ENCODE measurements at regions not wholly inside any gene's neighbourhood (a gene's known extent, or its start where the extent isn't known, plus 50 kb on each side); places are given as distances from the start of the nearest gene placed in this dataset.

DNA sequence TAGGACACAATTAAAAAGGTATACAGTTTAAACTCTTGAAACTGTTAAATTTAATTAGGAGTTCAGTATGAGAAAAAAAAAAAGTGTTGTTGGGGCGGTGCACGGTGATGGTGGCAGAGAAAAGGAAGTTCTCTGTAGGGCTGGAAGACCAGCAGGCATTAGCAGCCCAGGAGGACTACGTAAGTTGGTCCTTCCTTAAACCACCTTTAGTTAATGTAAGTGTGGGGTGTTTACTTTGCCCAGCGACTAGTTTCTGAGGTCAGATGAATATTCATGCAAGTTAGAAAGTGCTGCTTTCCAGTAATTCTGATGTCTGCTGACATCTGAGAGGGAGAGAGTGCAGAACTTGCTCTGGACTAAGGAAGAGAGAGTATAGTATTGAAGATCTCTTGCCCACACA, 54.9 kb downstream of the NKX2-1 start:
- no peaks in the 10 kb centered on the region for H3K9me3 Mint-ChIP-seq
- H3K4me1 Mint-ChIP-seq: no peaks in the 10 kb centered on the region
- H3K4me3 Mint-ChIP-seq: no peak overlapping the region
- peaks cover 11% of the 10 kb centered on the region for H3K27me3 Mint-ChIP-seq
- H3K36me3 Mint-ChIP-seq (ENCODE audit: insufficient read depth): no peaks in the 10 kb centered on the region
- no peak for DNase-seq (ENCODE audit: low spot score in 2 of 2)
- no peak overlapping the region for H3K27ac Mint-ChIP-seq (ENCODE audit: low read depth)
- ATAC-seq (replicated peaks; ENCODE audit: extremely low read depth, poor library complexity, severe bottlenecking): no peak

DNA sequence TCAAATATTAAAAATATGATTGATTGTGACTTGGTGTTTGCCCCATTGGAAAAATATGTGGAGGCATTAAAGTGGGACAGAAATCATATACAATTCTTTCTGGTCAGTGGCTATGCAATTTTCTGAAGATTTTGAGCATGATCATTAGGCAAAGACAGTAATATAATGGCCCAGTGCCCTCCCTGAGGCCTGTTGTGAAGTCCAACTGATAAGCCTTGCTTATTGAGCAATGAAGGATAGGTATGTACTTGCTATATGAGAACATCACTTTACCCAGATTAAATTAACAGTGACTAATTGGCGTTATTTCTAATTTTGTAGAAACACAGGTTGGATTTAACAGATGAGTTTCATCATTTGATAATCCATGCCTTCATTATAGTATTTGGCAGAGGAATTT, 57.1 kb downstream of the NKX2-1 start:
- no peak for ATAC-seq (replicated peaks; ENCODE audit: extremely low read depth, poor library complexity, severe bottlenecking)
- H3K9me3 Mint-ChIP-seq: no peaks in the 10 kb centered on the region

DNA sequence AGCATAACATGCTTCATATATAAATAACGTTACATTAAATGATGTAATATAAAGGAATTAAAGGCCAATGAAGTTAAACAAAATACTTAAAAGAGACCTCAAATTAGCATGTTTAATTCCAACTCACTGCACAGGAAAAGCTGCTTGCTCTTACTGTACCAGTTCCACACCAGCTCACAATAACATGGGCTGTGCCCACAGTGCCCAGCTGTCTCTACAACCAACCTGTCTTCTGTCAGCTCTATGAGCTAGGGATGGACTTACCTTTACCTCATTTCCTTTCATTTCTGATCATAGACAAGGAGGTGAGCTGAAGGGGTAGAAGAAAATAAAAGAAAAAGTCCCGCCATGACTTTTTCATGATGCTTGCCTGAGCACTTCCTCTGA, 64.8 kb downstream of the NKX2-1 start:
- H3K4me3 Mint-ChIP-seq: no peak overlapping the region
- no peak overlapping the region for H3K27ac Mint-ChIP-seq (ENCODE audit: low read depth)

More for the DNA sequence above, 57.1 kb downstream of the NKX2-1 start:
- Mint-ChIP-seq H3K4me1 (no peaks in the 10 kb centered on the region), H3K27me3 (peaks cover 26% of the 10 kb centered on the region), H3K36me3 (ENCODE audit: insufficient read depth) (no peaks in the 10 kb centered on the region), H3K27ac (ENCODE audit: low read depth) (no peak overlapping the region), H3K4me3 (no peak overlapping the region)
- no peak for DNase-seq (ENCODE audit: low spot score in 2 of 2)

DNA sequence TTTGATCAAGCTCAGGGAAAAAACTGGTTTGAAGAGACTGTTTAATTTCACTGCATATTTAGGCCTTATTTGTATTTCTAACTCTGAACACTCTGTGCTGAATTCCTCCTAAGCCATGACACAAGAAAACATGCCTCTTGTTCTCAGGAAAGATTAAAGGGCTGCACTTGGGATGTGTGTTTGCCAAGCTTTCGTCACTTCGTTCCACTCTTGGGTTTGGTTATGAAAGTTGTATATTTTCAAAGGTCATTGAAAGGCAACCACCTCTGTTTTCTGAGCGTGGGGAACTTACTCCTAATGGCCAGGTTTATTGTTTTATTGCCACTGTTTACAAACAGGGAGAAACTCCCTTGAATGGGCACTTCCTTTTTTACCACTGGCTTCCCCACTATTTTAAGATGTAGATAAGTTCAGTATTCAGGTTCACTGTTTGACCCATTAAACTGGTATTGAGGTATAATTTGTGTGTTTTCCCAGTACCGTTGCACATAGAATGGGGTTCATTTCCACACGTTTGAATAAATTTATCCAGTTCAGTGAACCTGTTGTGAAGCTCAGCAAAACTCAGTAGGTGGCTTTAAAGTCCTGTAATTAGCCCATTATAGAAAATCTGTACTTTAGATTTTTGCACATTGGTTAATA, 65.3 kb downstream of the NKX2-1 start:
- no peak for ATAC-seq (replicated peaks; ENCODE audit: extremely low read depth, poor library complexity, severe bottlenecking)
- H3K4me3 Mint-ChIP-seq: no peak overlapping the region
- H3K27me3 Mint-ChIP-seq: peaks cover 14% of the 10 kb centered on the region
- no peak for DNase-seq (ENCODE audit: low spot score in 2 of 2)
- H3K27ac Mint-ChIP-seq (ENCODE audit: low read depth): no peak overlapping the region
- no peaks in the 10 kb centered on the region for H3K36me3 Mint-ChIP-seq (ENCODE audit: insufficient read depth)
- H3K4me1 Mint-ChIP-seq: no peaks in the 10 kb centered on the region
- no peaks in the 10 kb centered on the region for H3K9me3 Mint-ChIP-seq

More for the DNA sequence above, 64.8 kb downstream of the NKX2-1 start:
- Mint-ChIP-seq H3K4me1 (no peaks in the 10 kb centered on the region), H3K27me3 (peaks cover 19% of the 10 kb centered on the region), H3K36me3 (ENCODE audit: insufficient read depth) (no peaks in the 10 kb centered on the region), H3K9me3 (no peaks in the 10 kb centered on the region)
- DNase-seq (ENCODE audit: low spot score in 2 of 2) (no peak), ATAC-seq (replicated peaks; ENCODE audit: extremely low read depth, poor library complexity, severe bottlenecking) (no peak)

DNA sequence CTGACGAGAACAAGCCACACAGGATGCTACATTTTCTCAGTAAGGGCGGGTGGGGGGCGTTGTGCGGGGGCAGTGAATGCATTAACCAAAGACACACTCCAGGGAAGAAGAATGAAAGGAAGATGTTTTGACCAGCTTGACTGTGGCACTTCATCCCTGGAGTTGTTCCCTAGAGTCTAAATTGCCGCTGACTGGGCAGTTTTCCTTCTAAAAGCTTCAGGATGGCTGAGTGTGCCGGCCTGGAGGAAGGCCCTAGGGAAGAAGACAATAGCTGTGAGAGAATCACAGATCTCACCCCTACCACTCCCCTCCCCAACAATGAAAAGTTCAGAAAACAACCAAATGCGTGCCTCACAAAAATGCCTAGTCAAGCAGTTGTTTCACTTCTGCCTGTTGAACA, 67.2 kb downstream of the NKX2-1 start:
- no peak for ATAC-seq (replicated peaks; ENCODE audit: extremely low read depth, poor library complexity, severe bottlenecking)
- Mint-ChIP-seq H3K4me3 (no peak overlapping the region), H3K27ac (ENCODE audit: low read depth) (no peak overlapping the region), H3K27me3 (peaks cover 4% of the 10 kb centered on the region), H3K9me3 (no peaks in the 10 kb centered on the region), H3K36me3 (ENCODE audit: insufficient read depth) (no peaks in the 10 kb centered on the region), H3K4me1 (no peaks in the 10 kb centered on the region)
- DNase-seq (ENCODE audit: low spot score in 2 of 2): no peak

DNA sequence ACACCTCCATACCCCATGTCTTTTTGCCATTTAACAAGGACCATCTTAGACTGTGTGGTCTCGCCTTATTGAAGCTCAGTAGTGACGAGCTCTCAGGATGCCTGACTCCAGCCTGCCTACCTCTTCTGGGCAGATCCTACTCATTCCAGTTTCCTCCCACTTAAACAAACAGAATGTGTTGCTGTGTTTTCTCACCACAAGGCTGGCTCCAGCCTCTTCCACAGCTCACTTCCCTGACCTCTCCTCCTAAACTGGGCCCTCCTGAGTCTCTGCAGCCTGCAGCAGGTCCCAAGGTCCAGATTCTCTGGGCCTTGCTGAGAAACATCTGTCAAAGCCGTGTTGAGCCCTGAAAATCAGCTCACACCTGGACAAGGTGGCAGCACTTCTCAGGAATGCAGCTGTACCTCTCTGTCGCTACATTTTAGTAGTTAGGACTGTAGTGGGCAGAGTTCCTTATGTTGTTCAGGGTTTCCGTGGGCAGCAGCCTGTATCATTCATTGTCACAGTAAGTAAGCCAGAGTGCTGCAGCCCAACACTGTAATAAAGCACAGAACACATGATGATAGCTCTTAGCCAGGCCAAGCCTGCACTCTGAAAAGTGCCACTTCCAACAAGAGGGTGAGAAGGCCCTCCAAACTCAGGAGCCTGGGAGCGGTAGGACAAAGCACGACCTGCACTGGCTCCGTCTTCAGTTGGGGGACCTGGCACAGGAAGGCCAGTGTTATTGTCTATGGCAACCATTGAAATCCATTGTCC, 68.5 kb downstream of the NKX2-1 start:
- H3K27ac Mint-ChIP-seq (ENCODE audit: low read depth): no peak overlapping the region
- H3K4me3 Mint-ChIP-seq: no peak overlapping the region
- H3K36me3 Mint-ChIP-seq (ENCODE audit: insufficient read depth): no peaks in the 10 kb centered on the region
- ATAC-seq (replicated peaks; ENCODE audit: extremely low read depth, poor library complexity, severe bottlenecking): no peak
- H3K9me3 Mint-ChIP-seq: no peaks in the 10 kb centered on the region
- DNase-seq (ENCODE audit: low spot score in 2 of 2): no peak
- H3K27me3 Mint-ChIP-seq: no peaks in the 10 kb centered on the region
- no peaks in the 10 kb centered on the region for H3K4me1 Mint-ChIP-seq

DNA sequence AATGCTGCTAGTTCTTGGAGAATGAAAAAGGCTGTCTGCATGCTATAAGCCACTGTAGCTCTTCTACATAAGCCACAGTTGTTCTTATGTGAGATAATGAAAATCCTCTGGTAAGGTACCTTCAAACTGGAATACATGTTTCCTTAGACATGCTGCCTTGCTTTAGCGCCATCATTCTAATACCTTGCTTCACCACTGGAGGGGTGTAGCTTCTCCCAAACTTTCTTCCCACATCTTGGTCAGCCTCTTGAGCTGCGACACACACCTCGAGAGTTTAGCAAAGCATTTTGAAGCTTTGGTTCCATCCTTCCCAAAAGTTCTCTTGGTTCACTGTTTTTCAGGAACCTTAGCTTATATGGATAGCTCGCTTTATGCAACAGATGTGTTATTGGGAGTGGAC, 69.5 kb downstream of the NKX2-1 start:
- Mint-ChIP-seq H3K27me3 (no peaks in the 10 kb centered on the region), H3K4me3 (no peak overlapping the region), H3K36me3 (ENCODE audit: insufficient read depth) (no peaks in the 10 kb centered on the region), H3K4me1 (no peaks in the 10 kb centered on the region), H3K27ac (ENCODE audit: low read depth) (no peak overlapping the region), H3K9me3 (no peaks in the 10 kb centered on the region)
- ATAC-seq (replicated peaks; ENCODE audit: extremely low read depth, poor library complexity, severe bottlenecking) (no peak), DNase-seq (ENCODE audit: low spot score in 2 of 2) (no peak)

DNA sequence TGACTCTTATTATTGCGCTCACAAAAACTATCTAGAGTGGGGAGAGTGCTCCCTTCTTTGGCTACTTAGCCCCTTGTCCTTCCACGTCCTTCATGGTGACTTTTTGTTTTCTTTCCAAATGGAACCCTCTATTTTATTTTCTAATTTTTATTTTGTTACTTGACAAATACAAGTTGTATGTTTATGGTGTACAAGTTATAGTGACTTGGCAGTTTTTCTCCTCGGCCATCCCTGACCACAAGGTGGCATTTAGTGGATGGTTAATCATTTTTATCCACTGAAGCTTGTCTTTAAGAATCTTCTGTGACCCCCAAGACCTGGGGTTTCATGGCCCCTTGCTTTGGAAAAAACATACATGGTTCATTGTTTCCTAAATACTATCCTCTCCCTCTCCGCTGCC, 70.1 kb downstream of the NKX2-1 start:
- no peak overlapping the region for H3K4me3 Mint-ChIP-seq
- no peaks in the 10 kb centered on the region for H3K4me1 Mint-ChIP-seq
- H3K27me3 Mint-ChIP-seq: no peaks in the 10 kb centered on the region
- ATAC-seq (replicated peaks; ENCODE audit: extremely low read depth, poor library complexity, severe bottlenecking) (no peak), DNase-seq (ENCODE audit: low spot score in 2 of 2) (no peak)
- no peak overlapping the region for H3K27ac Mint-ChIP-seq (ENCODE audit: low read depth)
- no peaks in the 10 kb centered on the region for H3K9me3 Mint-ChIP-seq
- no peaks in the 10 kb centered on the region for H3K36me3 Mint-ChIP-seq (ENCODE audit: insufficient read depth)

DNA sequence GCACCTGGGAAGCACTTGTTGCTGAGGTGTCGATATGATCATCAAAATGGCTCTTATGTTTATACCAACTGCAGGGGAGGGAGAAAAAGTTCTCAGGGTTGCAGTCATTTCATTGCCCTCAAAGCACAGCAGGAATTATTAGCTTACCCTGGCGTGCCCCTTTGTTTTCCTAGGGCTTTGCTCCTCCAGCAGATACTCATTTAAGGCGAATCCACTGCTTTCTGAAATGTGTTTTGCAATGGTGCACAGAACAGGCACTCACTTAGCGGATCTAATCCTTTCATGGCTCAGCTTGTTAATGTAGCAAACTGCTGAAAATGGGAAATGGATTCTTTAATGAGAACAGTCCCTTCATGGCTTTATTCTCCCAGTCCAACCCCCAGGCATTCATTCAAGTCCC, 76.7 kb downstream of the NKX2-1 start:
- H3K36me3 Mint-ChIP-seq (ENCODE audit: insufficient read depth): no peaks in the 10 kb centered on the region
- no peak for DNase-seq (ENCODE audit: low spot score in 2 of 2)
- H3K9me3 Mint-ChIP-seq: no peaks in the 10 kb centered on the region
- no peaks in the 10 kb centered on the region for H3K4me1 Mint-ChIP-seq
- ATAC-seq (replicated peaks; ENCODE audit: extremely low read depth, poor library complexity, severe bottlenecking): no peak
- H3K27me3 Mint-ChIP-seq: peaks cover 27% of the 10 kb centered on the region
- H3K27ac Mint-ChIP-seq (ENCODE audit: low read depth): no peak overlapping the region
- no peak overlapping the region for H3K4me3 Mint-ChIP-seq

DNA sequence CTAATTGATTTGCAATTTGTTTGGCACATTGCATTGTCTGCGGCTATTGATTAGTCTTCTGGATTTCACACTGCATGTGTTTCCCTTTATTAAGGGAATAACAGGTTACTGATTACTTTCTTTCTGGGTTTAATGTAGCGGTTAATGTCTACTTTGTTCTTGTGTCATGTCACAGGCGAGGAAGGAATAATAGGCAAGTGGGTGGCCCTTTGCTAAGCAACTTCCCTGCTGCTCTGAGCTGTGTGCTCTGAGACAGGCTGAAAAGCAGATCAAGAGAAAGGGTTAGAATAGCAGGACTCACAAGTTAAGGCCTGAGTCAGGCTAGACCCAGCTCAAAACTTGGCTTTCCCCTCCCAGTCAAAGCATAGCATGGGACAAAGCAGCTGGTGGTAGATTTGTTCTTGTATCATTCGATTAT, 77.2 kb downstream of the NKX2-1 start:
- ATAC-seq (replicated peaks; ENCODE audit: extremely low read depth, poor library complexity, severe bottlenecking) (no peak), DNase-seq (ENCODE audit: low spot score in 2 of 2) (no peak)
- peaks cover 27% of the 10 kb centered on the region for H3K27me3 Mint-ChIP-seq
- H3K9me3 Mint-ChIP-seq: no peaks in the 10 kb centered on the region
- H3K4me1 Mint-ChIP-seq: no peaks in the 10 kb centered on the region
- H3K4me3 Mint-ChIP-seq: no peak overlapping the region
- H3K36me3 Mint-ChIP-seq (ENCODE audit: insufficient read depth): no peaks in the 10 kb centered on the region
- H3K27ac Mint-ChIP-seq (ENCODE audit: low read depth): no peak overlapping the region

DNA sequence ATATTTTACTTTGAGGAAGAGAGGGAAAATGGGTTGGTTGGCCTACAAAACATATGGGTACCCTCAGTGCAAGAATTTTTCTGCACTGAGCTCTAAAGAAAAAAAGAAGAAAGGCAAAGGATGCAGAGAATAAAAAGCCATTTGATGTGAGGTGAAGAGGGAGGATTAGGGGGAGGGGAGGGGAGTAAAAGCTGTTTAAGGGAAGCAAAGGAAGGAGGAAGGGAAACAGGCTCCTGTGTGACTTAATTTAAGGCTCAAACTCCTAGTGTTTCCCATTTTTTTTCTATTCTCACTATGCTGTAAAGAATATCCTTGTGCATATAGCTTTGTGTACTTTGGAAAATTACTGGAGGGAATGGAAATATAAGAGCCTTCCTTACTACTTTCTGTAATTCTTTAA, 78.7 kb downstream of the NKX2-1 start:
- peaks cover 27% of the 10 kb centered on the region for H3K27me3 Mint-ChIP-seq

DNA sequence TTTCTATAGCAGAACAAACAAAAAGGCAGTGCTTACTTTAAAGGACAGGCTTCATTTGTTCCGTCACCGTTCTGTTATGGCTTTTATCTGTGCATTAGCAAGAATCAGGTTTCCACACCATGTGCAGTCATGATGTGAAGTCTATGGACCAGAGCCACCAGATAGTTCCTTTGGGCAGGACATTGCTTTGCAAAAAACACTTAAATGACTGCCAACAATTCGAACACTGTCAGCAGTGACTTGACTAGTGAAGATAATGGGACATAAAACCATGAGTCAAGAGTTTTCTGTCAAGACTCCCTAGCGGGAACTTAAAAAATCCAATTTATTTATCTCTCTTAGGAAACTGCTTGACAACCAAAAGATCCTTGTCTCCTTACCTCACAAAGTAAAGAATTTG, 80.3 kb downstream of the NKX2-1 start:
- H3K4me1 Mint-ChIP-seq: no peaks in the 10 kb centered on the region
- H3K27me3 Mint-ChIP-seq: peaks cover 27% of the 10 kb centered on the region
- H3K4me3 Mint-ChIP-seq: no peak overlapping the region
- H3K27ac Mint-ChIP-seq (ENCODE audit: low read depth): no peak overlapping the region
- peaks cover 2% of the 10 kb centered on the region for H3K36me3 Mint-ChIP-seq (ENCODE audit: insufficient read depth)
- ATAC-seq (replicated peaks; ENCODE audit: extremely low read depth, poor library complexity, severe bottlenecking): no peak
- no peak for DNase-seq (ENCODE audit: low spot score in 2 of 2)
- H3K9me3 Mint-ChIP-seq: no peaks in the 10 kb centered on the region

More for the DNA sequence above, 78.7 kb downstream of the NKX2-1 start:
- no peak overlapping the region for H3K27ac Mint-ChIP-seq (ENCODE audit: low read depth)
- no peak for ATAC-seq (replicated peaks; ENCODE audit: extremely low read depth, poor library complexity, severe bottlenecking)
- no peak for DNase-seq (ENCODE audit: low spot score in 2 of 2)
- peaks cover 2% of the 10 kb centered on the region for H3K36me3 Mint-ChIP-seq (ENCODE audit: insufficient read depth)
- no peak overlapping the region for H3K4me3 Mint-ChIP-seq
- no peaks in the 10 kb centered on the region for H3K4me1 Mint-ChIP-seq
- no peaks in the 10 kb centered on the region for H3K9me3 Mint-ChIP-seq

DNA sequence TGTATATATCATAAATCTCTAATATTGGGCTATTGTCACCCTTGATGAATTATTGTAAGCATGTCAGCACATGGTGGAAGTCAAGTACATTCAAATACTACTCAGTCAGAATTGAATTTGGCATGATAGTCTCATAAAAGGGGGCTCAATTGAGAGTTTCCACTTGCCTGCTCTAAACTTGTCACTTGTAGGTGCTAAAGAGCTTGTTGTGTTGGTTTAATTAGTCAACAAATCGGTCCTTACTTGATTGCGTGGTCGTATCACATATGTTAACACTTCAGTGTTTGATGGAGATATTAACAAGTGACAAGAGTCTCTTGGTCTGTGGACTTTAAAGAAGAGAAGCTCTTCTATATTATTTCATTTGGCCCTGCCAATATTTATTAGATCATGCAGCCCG, 81.1 kb downstream of the NKX2-1 start:
- Mint-ChIP-seq H3K9me3 (no peaks in the 10 kb centered on the region), H3K36me3 (ENCODE audit: insufficient read depth) (peaks cover 2% of the 10 kb centered on the region), H3K4me1 (no peaks in the 10 kb centered on the region), H3K4me3 (no peak overlapping the region), H3K27ac (ENCODE audit: low read depth) (no peak overlapping the region), H3K27me3 (peaks cover 24% of the 10 kb centered on the region)
- no peak for DNase-seq (ENCODE audit: low spot score in 2 of 2)
- ATAC-seq (replicated peaks; ENCODE audit: extremely low read depth, poor library complexity, severe bottlenecking): no peak
